H1 (cell line): ENCODE measurements at regions not wholly inside any gene's neighbourhood (a gene's known extent, or its start where the extent isn't known, plus 50 kb on each side); places are given as distances from the start of the nearest gene placed in this dataset.

ENCODE experiments used
- ASH2L ChIP-seq: fragments of 200-600, 300-600 bp; sonication (generic); IDR thresholded peaks from one replicate; pipeline ENCODE4 v1.7.1; 2017; ENCODE audit warnings: low read length
- CBX8 ChIP-seq: fragments of 300-800, 300-1000 bp; sonication (generic); IDR thresholded peaks from 2 replicates; pipeline ENCODE4 v1.7.1; 2016; ENCODE audit warnings: low read depth, low read length, borderline replicate concordance
- CHD7 ChIP-seq: fragments of 300-600 bp; sonication (generic); IDR thresholded peaks from 2 replicates; pipeline ENCODE4 v1.7.1; 2012; ENCODE audit warnings: low read length, moderate library complexity, mild to moderate bottlenecking, inconsistent platforms; ENCODE audit not compliant: insufficient replicate concordance
- GABPA ChIP-seq: IDR thresholded peaks from 2 replicates; pipeline ENCODE4 v1.6.1; 2011; ENCODE audit warnings: mild to moderate bottlenecking, low read length, moderate library complexity, borderline replicate concordance; ENCODE audit not compliant: insufficient read depth
- HDAC6 ChIP-seq: IDR thresholded peaks from one replicate; pipeline ENCODE4 v1.7.1; 2012; ENCODE audit warnings: low read depth, mild to moderate bottlenecking, inconsistent platforms, low read length, moderate library complexity
- JUN ChIP-seq: IDR thresholded peaks from 2 replicates; pipeline ENCODE4 v1.6.1; 2011; ENCODE audit warnings: low read depth, mild to moderate bottlenecking, improper control_type of control experiment, low read length
- JUND ChIP-seq: IDR thresholded peaks from 2 replicates; pipeline ENCODE4 v1.6.1; 2011; ENCODE audit warnings: mild to moderate bottlenecking, improper control_type of control experiment, low read length
- NANOG ChIP-seq: IDR thresholded peaks from 2 replicates; pipeline ENCODE4 v1.6.1; 2011; ENCODE audit warnings: low read length, low read depth, mild to moderate bottlenecking, inconsistent platforms; ENCODE audit not compliant: insufficient read depth, poor library complexity, severe bottlenecking
- SP1 ChIP-seq: IDR thresholded peaks from 2 replicates; pipeline ENCODE4 v1.6.1; 2011; ENCODE audit warnings: low read depth, low read length
- SP4 ChIP-seq: IDR thresholded peaks from 2 replicates; pipeline ENCODE4 v1.6.1; 2012; ENCODE audit warnings: low read length, inconsistent platforms
- SUZ12 ChIP-seq: fragments of 200-600 bp; sonication (generic); IDR thresholded peaks from 2 replicates; pipeline ENCODE4 v1.6.1; 2012; ENCODE audit warnings: mild to moderate bottlenecking, inconsistent platforms, low read length, moderate library complexity, mixed read lengths

GRCh38 chr2:126275098-126275497 lies 380.9 kb upstream of the GYPC start (continued):
- TF ChIP-seq CHD7 (no peak), SUZ12 (no peak), NANOG (no peak), JUN (no peak), CBX8 (no peak), JUND (no peak), SP4 (no peak), GABPA (no peak), SP1 (no peak), HDAC6 (no peak), ASH2L (no peak)
- TF ChIP-seq, all 59 proteins: peak for 0
